ENCODE measurements at regions not wholly inside any gene's neighbourhood (a gene's known extent, or its start where the extent isn't known, plus 50 kb on each side); places are given as distances from the start of the nearest gene placed in this dataset.

- Histone ChIP-seq H3K36me3 (no peaks in the 10 kb centered on the region), H3K27ac (no peak overlapping the region), H3K4me3 (no peak overlapping the region), H3K9me3 (no peaks in the 10 kb centered on the region), H3K27me3 (ENCODE audit: low read depth) (no peaks in the 10 kb centered on the region), H3K4me1 (no peaks in the 10 kb centered on the region)
- TF ChIP-seq CTCF (IDR thresholded peaks at IDR 0.05) = no peak
- intact Hi-C loops (cut with DNase I) = no loop called here
- DNase-seq (no peak), ATAC-seq (no peak)
These were observed 78.1 kb upstream of the PELI2 start for GRCh38 chr14:56040121-56040520.

GRCh38 chr14:56044196-56044595 lies 74.0 kb upstream of the PELI2 start:
- H3K27me3 ChIP-seq (ENCODE audit: low read depth) = no peaks in the 10 kb centered on the region
- H3K9me3 ChIP-seq = no peaks in the 10 kb centered on the region
- H3K27ac ChIP-seq = no peak overlapping the region
- no peak for TF ChIP-seq CTCF (IDR thresholded peaks at IDR 0.05)
- no peak for DNase-seq
- no peaks in the 10 kb centered on the region for H3K4me1 ChIP-seq
- no peaks in the 10 kb centered on the region for H3K36me3 ChIP-seq
- intact Hi-C loops (cut with DNase I) = no loop called here
- H3K4me3 ChIP-seq = no peak overlapping the region
- ATAC-seq = no peak

- no peaks in the 10 kb centered on the region for H3K4me1 ChIP-seq
- no peaks in the 10 kb centered on the region for H3K27me3 ChIP-seq (ENCODE audit: low read depth)
- H3K36me3 ChIP-seq = no peaks in the 10 kb centered on the region
- no peak for TF ChIP-seq CTCF (IDR thresholded peaks at IDR 0.05)
- ATAC-seq = no peak
- intact Hi-C loops (cut with DNase I) = no loop called here
- no peak overlapping the region for H3K4me3 ChIP-seq
- H3K9me3 ChIP-seq = no peaks in the 10 kb centered on the region
- no peak overlapping the region for H3K27ac ChIP-seq
- no peak for DNase-seq
These were observed 71.7 kb upstream of the PELI2 start for GRCh38 chr14:56046546-56046945.

GRCh38 chr14:56046996-56047395 lies 71.2 kb upstream of the PELI2 start:
- DNase-seq (no peak), ATAC-seq (no peak)
- H3K9me3 ChIP-seq = no peaks in the 10 kb centered on the region
- no peaks in the 10 kb centered on the region for H3K4me1 ChIP-seq
- H3K4me3 ChIP-seq = no peak overlapping the region
- intact Hi-C loops (cut with DNase I) = no loop called here
- no peak overlapping the region for H3K27ac ChIP-seq
- TF ChIP-seq CTCF (IDR thresholded peaks at IDR 0.05) = no peak
- H3K36me3 ChIP-seq = no peaks in the 10 kb centered on the region
- H3K27me3 ChIP-seq (ENCODE audit: low read depth) = no peaks in the 10 kb centered on the region

GRCh38 chr14:56049536-56049935 lies 68.7 kb upstream of the PELI2 start:
- H3K4me3 ChIP-seq = no peak overlapping the region
- H3K9me3 ChIP-seq = no peaks in the 10 kb centered on the region
- no peak for TF ChIP-seq CTCF (IDR thresholded peaks at IDR 0.05)
- no peak overlapping the region for H3K27ac ChIP-seq
- no peak for ATAC-seq
- no peaks in the 10 kb centered on the region for H3K36me3 ChIP-seq
- no peaks in the 10 kb centered on the region for H3K27me3 ChIP-seq (ENCODE audit: low read depth)
- no peak for DNase-seq
- intact Hi-C loops (cut with DNase I) = no loop called here
- no peaks in the 10 kb centered on the region for H3K4me1 ChIP-seq

- Histone ChIP-seq H3K9me3 (no peaks in the 10 kb centered on the region), H3K4me1 (no peaks in the 10 kb centered on the region), H3K27me3 (ENCODE audit: low read depth) (no peaks in the 10 kb centered on the region), H3K4me3 (no peak overlapping the region), H3K36me3 (no peaks in the 10 kb centered on the region), H3K27ac (no peak overlapping the region)
- no peak for DNase-seq
- no peak for TF ChIP-seq CTCF (IDR thresholded peaks at IDR 0.05)
- no peak for ATAC-seq
- intact Hi-C loops (cut with DNase I) = no loop called here
These were observed 62.7 kb upstream of the PELI2 start for GRCh38 chr14:56055511-56055910.

Data from lower lobe of right lung (tissue), 2 donors.